HEK293 (cell line): ENCODE measurements at regions not wholly inside any gene's neighbourhood (a gene's known extent, or its start where the extent isn't known, plus 50 kb on each side); places are given as distances from the start of the nearest gene placed in this dataset.

Experiments
- RBAK ChIP-seq: fragments of 450-650 bp; formaldehyde crosslinking; IDR thresholded peaks from 2 replicates; pipeline ENCODE4 v1.5.1; 2016; ENCODE audit warnings: missing biosample characterization, missing genetic modification characterization
- TCF7L2 ChIP-seq: IDR thresholded peaks from 2 replicates; pipeline ENCODE4 v1.6.1; 2011; ENCODE audit warnings: low read depth, mild to moderate bottlenecking, inconsistent platforms, low read length, moderate library complexity, borderline replicate concordance
- ZNF366 ChIP-seq: fragments of 450-650 bp; formaldehyde crosslinking; conservative IDR thresholded peaks from 2 replicates; pipeline ENCODE4 v1.5.1; 2016; ENCODE audit warnings: missing biosample characterization, missing genetic modification characterization

- TF ChIP-seq RBAK (tag by site-specific recombination) = no peak
- no peak for TF ChIP-seq TCF7L2
- no peak for TF ChIP-seq ZNF366 (tag by site-specific recombination)
These were observed 652.8 kb upstream of the FAM241A start for GRCh38 chr4:111492496-111492895.
